Progenitor cell of endocrine pancreas (in vitro differentiated cells): ENCODE measurements at regions not wholly inside any gene's neighbourhood (a gene's known extent, or its start where the extent isn't known, plus 50 kb on each side); places are given as distances from the start of the nearest gene placed in this dataset.
"Not testable (repeated sequence)": the region's sequence is repeated elsewhere in the genome, so short reads cannot be mapped to it uniquely, and the experiment has no call there.

ENCODE experiments used
- DNase-seq: peaks from one replicate; pipeline ENCODE4 v3.0.0; 2021; ENCODE audit warnings: low spot score; ENCODE audit not compliant: unreplicated experiment
- H3K27ac Mint-ChIP-seq: 2 replicates; pipeline ENCODE4 v1.8.0; 2021; ENCODE audit warnings: mild to moderate bottlenecking, moderate library complexity, mixed read lengths
- H3K27me3 Mint-ChIP-seq: 2 replicates; pipeline ENCODE4 v1.8.0; 2021; ENCODE audit warnings: mixed read lengths
- H3K36me3 Mint-ChIP-seq: 2 replicates; pipeline ENCODE4 v1.8.0; 2022; ENCODE audit warnings: mixed read lengths; ENCODE audit not compliant: insufficient read depth
- H3K4me1 Mint-ChIP-seq: 2 replicates; pipeline ENCODE4 v1.8.0; 2021; ENCODE audit warnings: low read depth, mixed read lengths
- H3K4me3 Mint-ChIP-seq: 2 replicates; pipeline ENCODE4 v1.8.0; 2021; ENCODE audit warnings: low read depth, mild to moderate bottlenecking, moderate library complexity, mixed read lengths
- H3K9me3 Mint-ChIP-seq: 2 replicates; pipeline ENCODE4 v1.8.0; 2021; ENCODE audit warnings: low read depth, mixed read lengths
- TF ChIP-seq, protein P1 (sequence below): fragments of 200-600 bp; sonication (generic); IDR thresholded peaks from one replicate; pipeline ENCODE4 v1.5.0; 2021; ENCODE audit warnings: antibody characterized with exemption, mild to moderate bottlenecking; ENCODE audit not compliant: unreplicated experiment

DNA sequence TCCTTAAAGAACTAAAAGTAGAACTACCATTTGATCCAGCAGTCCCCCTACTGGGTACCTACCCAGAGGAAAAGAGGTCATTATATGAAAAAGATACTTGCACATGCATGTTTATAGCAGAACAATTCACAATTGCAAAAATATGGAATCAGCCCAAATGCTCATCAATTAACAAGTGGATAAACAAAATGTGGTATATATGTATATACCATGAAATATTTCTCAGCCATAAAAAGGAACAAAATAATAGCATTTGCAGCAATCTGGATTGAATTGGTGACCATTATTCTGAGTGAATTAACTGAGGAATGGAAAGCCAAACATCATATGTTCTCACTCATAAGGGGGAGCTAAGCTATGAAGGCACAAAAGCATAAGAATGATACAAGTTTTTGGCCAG lies 64.7 kb upstream of the KRAS start:
- TF ChIP-seq, protein P1, sequence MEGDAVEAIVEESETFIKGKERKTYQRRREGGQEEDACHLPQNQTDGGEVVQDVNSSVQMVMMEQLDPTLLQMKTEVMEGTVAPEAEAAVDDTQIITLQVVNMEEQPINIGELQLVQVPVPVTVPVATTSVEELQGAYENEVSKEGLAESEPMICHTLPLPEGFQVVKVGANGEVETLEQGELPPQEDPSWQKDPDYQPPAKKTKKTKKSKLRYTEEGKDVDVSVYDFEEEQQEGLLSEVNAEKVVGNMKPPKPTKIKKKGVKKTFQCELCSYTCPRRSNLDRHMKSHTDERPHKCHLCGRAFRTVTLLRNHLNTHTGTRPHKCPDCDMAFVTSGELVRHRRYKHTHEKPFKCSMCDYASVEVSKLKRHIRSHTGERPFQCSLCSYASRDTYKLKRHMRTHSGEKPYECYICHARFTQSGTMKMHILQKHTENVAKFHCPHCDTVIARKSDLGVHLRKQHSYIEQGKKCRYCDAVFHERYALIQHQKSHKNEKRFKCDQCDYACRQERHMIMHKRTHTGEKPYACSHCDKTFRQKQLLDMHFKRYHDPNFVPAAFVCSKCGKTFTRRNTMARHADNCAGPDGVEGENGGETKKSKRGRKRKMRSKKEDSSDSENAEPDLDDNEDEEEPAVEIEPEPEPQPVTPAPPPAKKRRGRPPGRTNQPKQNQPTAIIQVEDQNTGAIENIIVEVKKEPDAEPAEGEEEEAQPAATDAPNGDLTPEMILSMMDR: no peak
- no peak for DNase-seq
- Mint-ChIP-seq H3K4me3 (no peak overlapping the region), H3K27me3 (no peaks in the 10 kb centered on the region), H3K36me3 (peaks cover 2% of the 10 kb centered on the region), H3K4me1 (peaks cover 22% of the 10 kb centered on the region), H3K9me3 (peaks cover 31% of the 10 kb centered on the region), H3K27ac (no peak overlapping the region)

DNA sequence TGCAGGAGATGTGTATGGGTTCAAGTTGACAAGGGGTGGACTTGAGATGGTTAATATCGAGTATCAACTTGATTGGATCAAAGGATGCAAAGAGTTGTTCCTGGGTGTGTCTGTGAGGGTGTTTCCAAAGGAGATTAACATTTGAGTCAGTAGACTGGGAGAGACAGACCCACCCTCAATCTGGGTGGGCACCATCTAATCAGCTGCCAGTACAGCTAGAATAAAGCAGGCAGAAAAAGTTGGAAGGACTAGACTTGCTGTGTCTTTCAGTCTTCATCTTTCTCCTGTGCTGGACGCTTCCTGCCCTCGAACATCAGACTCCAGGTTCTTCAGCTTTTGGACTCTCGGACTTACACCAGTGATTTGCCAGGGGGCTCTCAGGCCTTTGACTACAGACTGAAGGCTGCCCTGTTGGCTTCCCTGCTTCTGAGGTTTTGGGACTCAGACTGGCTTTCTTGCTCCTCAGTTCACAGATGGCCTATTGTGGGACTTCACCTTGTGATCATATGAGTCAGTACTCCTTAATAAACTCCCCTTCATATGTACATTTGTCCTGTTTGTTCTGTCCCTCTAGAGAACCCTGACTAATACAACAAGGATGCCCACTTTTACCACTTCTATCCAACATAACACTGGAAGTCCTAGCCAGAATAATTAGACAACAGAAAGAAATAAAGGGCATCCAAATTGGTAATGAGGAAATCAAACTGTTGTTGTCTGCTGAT lies 62.7 kb upstream of the KRAS start:
- H3K9me3 Mint-ChIP-seq: peaks cover 31% of the 10 kb centered on the region
- not testable (repeated sequence) for DNase-seq, H3K4me1 Mint-ChIP-seq, H3K4me3 Mint-ChIP-seq, H3K27me3 Mint-ChIP-seq, H3K36me3 Mint-ChIP-seq, H3K27ac Mint-ChIP-seq

DNA sequence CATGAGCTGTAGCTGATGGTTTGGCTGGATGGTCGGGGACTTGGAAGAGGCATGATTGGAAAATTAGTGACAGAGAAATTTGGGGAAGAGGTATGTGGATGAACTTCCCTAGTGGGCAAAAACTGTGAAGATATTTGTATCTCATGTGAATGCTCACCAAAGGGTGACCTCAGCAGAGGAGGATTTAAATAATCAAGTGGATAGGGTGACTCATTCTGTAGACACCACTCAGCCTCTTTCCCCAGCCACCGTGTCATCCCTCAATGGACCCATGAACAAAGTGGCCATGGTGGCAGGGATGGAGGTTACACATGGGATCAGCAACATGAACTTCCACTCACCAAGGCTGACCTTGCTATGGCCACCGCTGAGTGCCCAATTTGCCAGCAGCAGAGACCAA lies 60.8 kb upstream of the KRAS start:
- H3K36me3 Mint-ChIP-seq: peaks cover 2% of the 10 kb centered on the region
- no peak overlapping the region for H3K4me3 Mint-ChIP-seq
- TF ChIP-seq, protein P1: no peak
- no peaks in the 10 kb centered on the region for H3K27me3 Mint-ChIP-seq
- H3K4me1 Mint-ChIP-seq: peaks cover 5% of the 10 kb centered on the region
- peaks cover 32% of the 10 kb centered on the region for H3K9me3 Mint-ChIP-seq
- no peak for DNase-seq
- no peak overlapping the region for H3K27ac Mint-ChIP-seq

DNA sequence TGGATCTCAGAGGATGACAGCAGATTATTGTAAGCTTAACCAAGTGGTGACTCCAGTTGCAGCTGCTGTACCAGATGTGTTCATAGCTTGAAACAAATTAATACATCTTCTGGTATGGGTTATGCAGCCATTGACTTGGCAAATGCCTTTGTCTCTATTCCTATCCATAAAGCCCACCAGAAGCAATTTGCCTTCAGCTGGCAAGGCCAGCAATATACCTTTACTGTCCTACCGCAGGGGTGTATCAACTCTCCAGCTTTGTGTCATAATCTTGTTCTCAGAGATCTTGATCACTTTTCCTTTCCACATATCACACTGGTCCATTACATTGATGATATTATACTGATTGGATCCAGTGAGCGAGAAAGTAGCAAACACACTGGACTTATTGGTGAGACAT lies 59.3 kb upstream of the KRAS start:
- not testable (repeated sequence) for H3K4me3 Mint-ChIP-seq, H3K4me1 Mint-ChIP-seq, DNase-seq, H3K27ac Mint-ChIP-seq, H3K36me3 Mint-ChIP-seq, H3K27me3 Mint-ChIP-seq
- H3K9me3 Mint-ChIP-seq: peaks cover 31% of the 10 kb centered on the region

DNA sequence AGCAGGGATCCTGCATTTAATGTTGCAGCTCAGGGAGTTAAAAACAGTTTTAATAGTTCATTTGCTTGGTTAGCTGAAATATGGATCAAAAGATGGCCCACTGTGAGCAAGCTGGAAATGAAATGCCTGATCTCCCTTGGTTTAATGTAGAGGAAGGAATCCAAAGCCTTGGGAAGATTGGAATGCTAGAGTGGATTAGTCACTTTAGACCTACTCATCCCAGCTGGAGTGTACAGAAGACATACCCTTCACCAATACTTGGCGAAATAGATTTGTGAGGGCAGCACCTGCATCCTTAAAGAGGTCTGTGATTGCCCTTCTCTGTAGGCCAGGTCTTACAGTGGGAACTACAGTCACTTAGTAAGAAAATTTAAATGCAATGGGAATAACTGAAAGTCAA lies 58.0 kb upstream of the KRAS start:
- TF ChIP-seq, protein P1: no peak
- Mint-ChIP-seq H3K4me3 (no peak overlapping the region), H3K4me1 (peaks cover 5% of the 10 kb centered on the region), H3K27me3 (no peaks in the 10 kb centered on the region), H3K27ac (no peak overlapping the region), H3K36me3 (no peaks in the 10 kb centered on the region), H3K9me3 (peaks cover 22% of the 10 kb centered on the region)
- no peak for DNase-seq

DNA sequence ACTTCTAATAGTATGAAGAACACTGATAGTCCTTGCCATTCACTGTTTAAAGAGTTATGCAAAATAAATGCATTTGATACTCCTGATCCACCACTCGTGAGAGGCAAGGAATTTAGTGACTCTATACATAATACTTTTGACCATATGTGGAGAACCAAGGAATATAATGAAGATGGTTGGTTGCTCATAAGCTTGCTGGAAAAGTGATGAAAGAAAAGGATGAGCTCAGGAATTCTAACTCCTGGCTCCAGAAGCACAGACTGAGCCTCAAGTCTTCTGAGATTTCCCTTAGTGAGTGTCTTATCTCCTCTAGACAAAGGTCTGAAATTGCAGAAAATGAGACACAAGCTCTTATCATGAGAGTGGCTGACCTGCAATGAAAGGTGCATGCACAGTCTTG lies 57.1 kb upstream of the KRAS start:
- peaks cover 20% of the 10 kb centered on the region for H3K9me3 Mint-ChIP-seq
- no peak overlapping the region for H3K4me3 Mint-ChIP-seq
- TF ChIP-seq, protein P1: no peak
- no peak for DNase-seq
- no peaks in the 10 kb centered on the region for H3K27me3 Mint-ChIP-seq
- no peaks in the 10 kb centered on the region for H3K36me3 Mint-ChIP-seq
- H3K4me1 Mint-ChIP-seq: peaks cover 5% of the 10 kb centered on the region
- no peak overlapping the region for H3K27ac Mint-ChIP-seq
